GM12878 (cell line): ENCODE measurements at regions not wholly inside any gene's neighbourhood (a gene's known extent, or its start where the extent isn't known, plus 50 kb on each side); places are given as distances from the start of the nearest gene placed in this dataset.

Source experiments
- ATAC-seq: fragments of 200-7000 bp; cut with Tn5 transposase; 3 replicates; pipeline ENCODE4 v1.9.1; 2020; ENCODE audit warnings: mild to moderate bottlenecking, moderate library complexity
- BruUV-seq: library from RNA; stranded (reverse); fragments of 400-500 nt; replicated peaks from 2 replicates; lab custom pipeline; 2021; lab: Mats Ljungman, UMichigan
- CTCF ChIA-PET: fragments of 300-600 bp; sonication (Branson Sonifier 250); formaldehyde crosslinking; extraction: SDS; loops from one replicate; lab custom pipeline; 2021; ENCODE audit warnings: inconsistent platforms; lab: Yijun Ruan, JAX
- POLR2A ChIA-PET: fragments of 350-600 bp; formaldehyde crosslinking; extraction: SDS; loops from one replicate; lab custom pipeline; 2021; ENCODE audit warnings: inconsistent platforms; lab: Charles Lee
- RAD21 ChIA-PET: fragments of 300-600 bp; sonication (Branson Sonifier 250); formaldehyde crosslinking; loops from one replicate; lab custom pipeline; 2023; ENCODE audit warnings: antibody characterized with exemption; ENCODE audit not compliant: unreplicated experiment; lab: Charles Lee
- SMC1A ChIA-PET: fragments of 300-600 bp; sonication (Branson Sonifier 250); formaldehyde crosslinking; loops from one replicate; lab custom pipeline; 2023; ENCODE audit not compliant: unreplicated experiment, uncharacterized antibody; lab: Charles Lee
- DNase-seq: peaks from one replicate; pipeline ENCODE4 v3.0.0-alpha.2; 2011; ENCODE audit warnings: low read depth, low spot score
- FAIRE-seq: peaks from 3 replicates; lab custom pipeline; 2011; peaks lifted over from hg19 to GRCh38; lab: Jason Lieb, UNC
- H2AFZ ChIP-seq: 2 replicates; pipeline ENCODE4 v1.6.0; 2011; ENCODE audit warnings: low read depth, low read length, control low read depth; ENCODE audit not compliant: control insufficient read depth
- H3K27ac ChIP-seq: 2 replicates; pipeline ENCODE4 v1.5.1; 2011; ENCODE audit warnings: control low read depth; ENCODE audit not compliant: control insufficient read depth, insufficient read depth
- H3K27me3 ChIP-seq, 2 experiments: replicated peaks in 1 of 2; 2 replicates each; pipeline versions ENCODE4 v1.6.0 to v1.6.1; 2011; ENCODE audit warnings: low read length in 1 of 2; ENCODE audit not compliant: control insufficient read depth in 2 of 2, insufficient read depth in 2 of 2
- H3K36me3 ChIP-seq, 2 experiments: 2 replicates each; pipeline ENCODE4 v1.5.1; 2011; ENCODE audit warnings: low read length in 1 of 2; ENCODE audit not compliant: control insufficient read depth in 2 of 2, insufficient read depth in 2 of 2
- H3K4me1 ChIP-seq: 2 replicates; pipeline ENCODE4 v1.6.1; 2011; ENCODE audit warnings: mild to moderate bottlenecking, low read length, moderate library complexity, mixed read lengths; ENCODE audit not compliant: control insufficient read depth, insufficient read depth
- H3K4me2 ChIP-seq: 2 replicates; pipeline ENCODE4 v1.6.0; 2011; ENCODE audit warnings: control low read depth; ENCODE audit not compliant: control insufficient read depth, insufficient read depth
- H3K4me3 ChIP-seq: fragments of 200-600 bp; sonication (generic); 2 replicates; pipeline ENCODE4 v1.5.1; 2016
- H3K79me2 ChIP-seq: 2 replicates; pipeline ENCODE4 v1.6.0; 2011; ENCODE audit warnings: low read length; ENCODE audit not compliant: control insufficient read depth, insufficient read depth
- H3K9ac ChIP-seq: 2 replicates; pipeline ENCODE4 v1.8.0; 2011; ENCODE audit warnings: low read length, control low read depth, mixed read lengths; ENCODE audit not compliant: control insufficient read depth, insufficient read depth
- H3K9me3 ChIP-seq: replicated peaks from 3 replicates; pipeline ENCODE4 v1.5.1; 2011; ENCODE audit warnings: mild to moderate bottlenecking, low read length; ENCODE audit not compliant: control insufficient read depth, insufficient read depth
- H4K20me1 ChIP-seq: 2 replicates; pipeline ENCODE4 v1.6.0; 2011; ENCODE audit not compliant: control insufficient read depth, insufficient read depth
- NR2F1 ChIP-seq: fragments of 450-650 bp; conservative IDR thresholded peaks from 2 replicates; pipeline ENCODE4 v1.6.1; 2017; ENCODE audit warnings: mild to moderate bottlenecking
- YBX1 ChIP-seq: fragments of 450-650 bp; IDR thresholded peaks from 2 replicates; pipeline ENCODE4 v1.6.1; 2016; ENCODE audit warnings: antibody characterized with exemption
- ZNF622 ChIP-seq: fragments of 450-650 bp; IDR thresholded peaks from 2 replicates; pipeline ENCODE4 v1.6.1; 2017; ENCODE audit warnings: mild to moderate bottlenecking, inconsistent platforms
- WGBS: methylation state at CpG from one replicate; pipeline ENCODE4 v1.1.6; 2016; ENCODE audit warnings: low lambda C conversion rate; ENCODE audit not compliant: insufficient replicate concordance, insufficient coverage; ENCODE audit errors: missing lambda C conversion rate; 5-methylcytosine and 5-hydroxymethylcytosine counted together
- in situ Hi-C: fragments of 300-500 bp; cut with MboI; formaldehyde crosslinking; loops from 9 replicates; pipeline ENCODE4 v1.14.3; 2018; ENCODE audit warnings: mixed read lengths
- intact Hi-C: fragments of 100-400 bp; cut with micrococcal nuclease; formaldehyde crosslinking; loops from one replicate; pipeline ENCODE4 v1.14.2; 2022; ENCODE audit not compliant: unreplicated experiment
- TF ChIP-seq, protein P1 (sequence below): fragments of 450-650 bp; IDR thresholded peaks from 2 replicates; pipeline ENCODE4 v1.6.1; 2016; ENCODE audit warnings: mild to moderate bottlenecking, moderate library complexity, borderline replicate concordance
- TF ChIP-seq, protein P2 (sequence below): IDR thresholded peaks from 2 replicates; pipeline ENCODE4 v1.6.1; 2011; ENCODE audit warnings: borderline replicate concordance, low read depth, mild to moderate bottlenecking, moderate library complexity, mixed read lengths, low read length; ENCODE audit not compliant: insufficient read depth; ENCODE audit errors: extremely low read length
- TF ChIP-seq, protein P3 (sequence below): IDR thresholded peaks from 2 replicates; pipeline ENCODE4 v1.6.1; 2012; ENCODE audit warnings: improper control_type of control experiment, low read depth, low read length; ENCODE audit not compliant: insufficient replicate concordance
- TF ChIP-seq, protein P4 (sequence below): fragments of 450-650 bp; IDR thresholded peaks from 2 replicates; pipeline ENCODE4 v1.6.1; 2018; ENCODE audit warnings: borderline replicate concordance, mild to moderate bottlenecking; ENCODE audit not compliant: partially characterized antibody

DNA sequence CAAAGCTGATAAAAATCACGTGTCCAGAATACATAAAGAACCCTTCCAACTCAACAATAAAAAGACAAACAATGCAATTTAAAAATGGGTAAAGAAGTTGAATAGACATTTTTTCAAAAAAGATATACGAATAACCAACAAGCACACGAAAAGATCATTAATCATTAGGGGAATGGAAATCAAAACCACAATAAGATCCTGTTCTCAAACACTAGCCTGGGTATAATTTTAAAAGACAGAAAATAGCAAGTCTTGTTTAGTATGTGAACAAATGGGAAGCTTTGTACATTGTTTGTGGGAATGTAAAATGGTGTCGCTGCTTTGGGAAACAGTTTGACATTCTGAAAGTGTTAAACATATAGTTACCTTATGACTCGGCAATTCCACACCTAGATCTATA is 86.3 kb upstream of the LMNTD1 start (continued):
- TF ChIP-seq, protein P1, sequence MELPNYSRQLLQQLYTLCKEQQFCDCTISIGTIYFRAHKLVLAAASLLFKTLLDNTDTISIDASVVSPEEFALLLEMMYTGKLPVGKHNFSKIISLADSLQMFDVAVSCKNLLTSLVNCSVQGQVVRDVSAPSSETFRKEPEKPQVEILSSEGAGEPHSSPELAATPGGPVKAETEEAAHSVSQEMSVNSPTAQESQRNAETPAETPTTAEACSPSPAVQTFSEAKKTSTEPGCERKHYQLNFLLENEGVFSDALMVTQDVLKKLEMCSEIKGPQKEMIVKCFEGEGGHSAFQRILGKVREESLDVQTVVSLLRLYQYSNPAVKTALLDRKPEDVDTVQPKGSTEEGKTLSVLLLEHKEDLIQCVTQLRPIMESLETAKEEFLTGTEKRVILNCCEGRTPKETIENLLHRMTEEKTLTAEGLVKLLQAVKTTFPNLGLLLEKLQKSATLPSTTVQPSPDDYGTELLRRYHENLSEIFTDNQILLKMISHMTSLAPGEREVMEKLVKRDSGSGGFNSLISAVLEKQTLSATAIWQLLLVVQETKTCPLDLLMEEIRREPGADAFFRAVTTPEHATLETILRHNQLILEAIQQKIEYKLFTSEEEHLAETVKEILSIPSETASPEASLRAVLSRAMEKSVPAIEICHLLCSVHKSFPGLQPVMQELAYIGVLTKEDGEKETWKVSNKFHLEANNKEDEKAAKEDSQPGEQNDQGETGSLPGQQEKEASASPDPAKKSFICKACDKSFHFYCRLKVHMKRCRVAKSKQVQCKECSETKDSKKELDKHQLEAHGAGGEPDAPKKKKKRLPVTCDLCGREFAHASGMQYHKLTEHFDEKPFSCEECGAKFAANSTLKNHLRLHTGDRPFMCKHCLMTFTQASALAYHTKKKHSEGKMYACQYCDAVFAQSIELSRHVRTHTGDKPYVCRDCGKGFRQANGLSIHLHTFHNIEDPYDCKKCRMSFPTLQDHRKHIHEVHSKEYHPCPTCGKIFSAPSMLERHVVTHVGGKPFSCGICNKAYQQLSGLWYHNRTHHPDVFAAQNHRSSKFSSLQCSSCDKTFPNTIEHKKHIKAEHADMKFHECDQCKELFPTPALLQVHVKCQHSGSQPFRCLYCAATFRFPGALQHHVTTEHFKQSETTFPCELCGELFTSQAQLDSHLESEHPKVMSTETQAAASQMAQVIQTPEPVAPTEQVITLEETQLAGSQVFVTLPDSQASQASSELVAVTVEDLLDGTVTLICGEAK: no peak

DNA sequence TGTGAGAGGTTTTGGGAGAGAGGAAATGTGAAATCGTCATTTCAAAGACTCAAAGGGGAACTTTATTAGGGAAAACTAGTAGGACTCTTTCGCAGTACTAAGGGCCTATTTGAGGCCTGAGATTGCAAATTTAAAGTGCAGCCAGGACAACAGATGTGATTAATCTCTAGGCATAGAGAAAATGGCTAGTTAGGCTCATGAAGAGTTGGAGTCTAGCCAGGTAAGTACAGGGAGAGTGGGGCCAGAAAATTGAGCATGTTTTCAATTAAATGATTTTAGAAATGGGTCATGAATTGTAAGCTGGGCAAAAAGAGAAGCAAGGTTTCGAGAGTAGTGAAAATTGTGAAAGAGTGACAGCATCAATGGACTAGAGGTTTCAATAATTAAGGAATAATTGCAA is 91.9 kb upstream of the LMNTD1 start:
- no TSS peak for BruUV-seq
- H3K79me2 ChIP-seq: no peaks in the 10 kb centered on the region
- H3K27ac ChIP-seq: no peak overlapping the region
- no peak overlapping the region for H3K4me3 ChIP-seq
- no peaks in the 10 kb centered on the region for H3K36me3 ChIP-seq
- in situ Hi-C loops (no loop called here), intact Hi-C loops (no loop called here)
- ChIA-PET CTCF (no interaction called here), RAD21 (no interaction called here), POLR2A (no interaction called here), SMC1A (no interaction called here)
- no peak for ATAC-seq
- no peaks in the 10 kb centered on the region for H4K20me1 ChIP-seq
- no peak overlapping the region for H3K9ac ChIP-seq
- no peaks in the 10 kb centered on the region for H3K27me3 ChIP-seq
- no peak overlapping the region for H2AFZ ChIP-seq
- WGBS: 0% methylated on average over 3 of the region's 3 CpGs
- DNase-seq: no peak
- no peak for FAIRE-seq
- H3K4me1 ChIP-seq: no peaks in the 10 kb centered on the region
- no peak overlapping the region for H3K4me2 ChIP-seq
- no peaks in the 10 kb centered on the region for H3K9me3 ChIP-seq
- TF ChIP-seq, protein P2, sequence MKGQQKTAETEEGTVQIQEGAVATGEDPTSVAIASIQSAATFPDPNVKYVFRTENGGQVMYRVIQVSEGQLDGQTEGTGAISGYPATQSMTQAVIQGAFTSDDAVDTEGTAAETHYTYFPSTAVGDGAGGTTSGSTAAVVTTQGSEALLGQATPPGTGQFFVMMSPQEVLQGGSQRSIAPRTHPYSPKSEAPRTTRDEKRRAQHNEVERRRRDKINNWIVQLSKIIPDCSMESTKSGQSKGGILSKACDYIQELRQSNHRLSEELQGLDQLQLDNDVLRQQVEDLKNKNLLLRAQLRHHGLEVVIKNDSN: no peak
- no peak for TF ChIP-seq ZNF622
- TF ChIP-seq NR2F1: no peak
- TF ChIP-seq YBX1: no peak
- TF ChIP-seq, protein P3, sequence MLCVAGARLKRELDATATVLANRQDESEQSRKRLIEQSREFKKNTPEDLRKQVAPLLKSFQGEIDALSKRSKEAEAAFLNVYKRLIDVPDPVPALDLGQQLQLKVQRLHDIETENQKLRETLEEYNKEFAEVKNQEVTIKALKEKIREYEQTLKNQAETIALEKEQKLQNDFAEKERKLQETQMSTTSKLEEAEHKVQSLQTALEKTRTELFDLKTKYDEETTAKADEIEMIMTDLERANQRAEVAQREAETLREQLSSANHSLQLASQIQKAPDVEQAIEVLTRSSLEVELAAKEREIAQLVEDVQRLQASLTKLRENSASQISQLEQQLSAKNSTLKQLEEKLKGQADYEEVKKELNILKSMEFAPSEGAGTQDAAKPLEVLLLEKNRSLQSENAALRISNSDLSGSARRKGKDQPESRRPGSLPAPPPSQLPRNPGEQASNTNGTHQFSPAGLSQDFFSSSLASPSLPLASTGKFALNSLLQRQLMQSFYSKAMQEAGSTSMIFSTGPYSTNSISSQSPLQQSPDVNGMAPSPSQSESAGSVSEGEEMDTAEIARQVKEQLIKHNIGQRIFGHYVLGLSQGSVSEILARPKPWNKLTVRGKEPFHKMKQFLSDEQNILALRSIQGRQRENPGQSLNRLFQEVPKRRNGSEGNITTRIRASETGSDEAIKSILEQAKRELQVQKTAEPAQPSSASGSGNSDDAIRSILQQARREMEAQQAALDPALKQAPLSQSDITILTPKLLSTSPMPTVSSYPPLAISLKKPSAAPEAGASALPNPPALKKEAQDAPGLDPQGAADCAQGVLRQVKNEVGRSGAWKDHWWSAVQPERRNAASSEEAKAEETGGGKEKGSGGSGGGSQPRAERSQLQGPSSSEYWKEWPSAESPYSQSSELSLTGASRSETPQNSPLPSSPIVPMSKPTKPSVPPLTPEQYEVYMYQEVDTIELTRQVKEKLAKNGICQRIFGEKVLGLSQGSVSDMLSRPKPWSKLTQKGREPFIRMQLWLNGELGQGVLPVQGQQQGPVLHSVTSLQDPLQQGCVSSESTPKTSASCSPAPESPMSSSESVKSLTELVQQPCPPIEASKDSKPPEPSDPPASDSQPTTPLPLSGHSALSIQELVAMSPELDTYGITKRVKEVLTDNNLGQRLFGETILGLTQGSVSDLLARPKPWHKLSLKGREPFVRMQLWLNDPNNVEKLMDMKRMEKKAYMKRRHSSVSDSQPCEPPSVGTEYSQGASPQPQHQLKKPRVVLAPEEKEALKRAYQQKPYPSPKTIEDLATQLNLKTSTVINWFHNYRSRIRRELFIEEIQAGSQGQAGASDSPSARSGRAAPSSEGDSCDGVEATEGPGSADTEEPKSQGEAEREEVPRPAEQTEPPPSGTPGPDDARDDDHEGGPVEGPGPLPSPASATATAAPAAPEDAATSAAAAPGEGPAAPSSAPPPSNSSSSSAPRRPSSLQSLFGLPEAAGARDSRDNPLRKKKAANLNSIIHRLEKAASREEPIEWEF: no peak
- TF ChIP-seq, protein P4, sequence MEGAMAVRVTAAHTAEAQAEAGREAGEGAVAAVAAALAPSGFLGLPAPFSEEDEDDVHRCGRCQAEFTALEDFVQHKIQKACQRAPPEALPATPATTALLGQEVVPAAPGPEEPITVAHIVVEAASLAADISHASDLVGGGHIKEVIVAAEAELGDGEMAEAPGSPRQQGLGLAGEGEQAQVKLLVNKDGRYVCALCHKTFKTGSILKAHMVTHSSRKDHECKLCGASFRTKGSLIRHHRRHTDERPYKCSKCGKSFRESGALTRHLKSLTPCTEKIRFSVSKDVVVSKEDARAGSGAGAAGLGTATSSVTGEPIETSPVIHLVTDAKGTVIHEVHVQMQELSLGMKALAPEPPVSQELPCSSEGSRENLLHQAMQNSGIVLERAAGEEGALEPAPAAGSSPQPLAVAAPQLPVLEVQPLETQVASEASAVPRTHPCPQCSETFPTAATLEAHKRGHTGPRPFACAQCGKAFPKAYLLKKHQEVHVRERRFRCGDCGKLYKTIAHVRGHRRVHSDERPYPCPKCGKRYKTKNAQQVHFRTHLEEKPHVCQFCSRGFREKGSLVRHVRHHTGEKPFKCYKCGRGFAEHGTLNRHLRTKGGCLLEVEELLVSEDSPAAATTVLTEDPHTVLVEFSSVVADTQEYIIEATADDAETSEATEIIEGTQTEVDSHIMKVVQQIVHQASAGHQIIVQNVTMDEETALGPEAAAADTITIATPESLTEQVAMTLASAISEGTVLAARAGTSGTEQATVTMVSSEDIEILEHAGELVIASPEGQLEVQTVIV: no peak
